K562 (cell line): ENCODE measurements at regions not wholly inside any gene's neighbourhood (a gene's known extent, or its start where the extent isn't known, plus 50 kb on each side); places are given as distances from the start of the nearest gene placed in this dataset.

Experiments
- EGR1 ChIP-seq: fragments of 450-650 bp; conservative IDR thresholded peaks from 2 replicates; pipeline ENCODE4 v1.6.1; 2017; ENCODE audit warnings: mild to moderate bottlenecking
- ELF1 ChIP-seq: fragments of 200-800 bp; sonication (Bioruptor generic); IDR thresholded peaks from 2 replicates; pipeline ENCODE4 v1.6.1; 2016; ENCODE audit warnings: missing genetic modification characterization, missing compliant biosample characterization
- ETV6 ChIP-seq, 3 experiments: fragments of 150-350 bp in 1 of 3; sonication (generic) in 1 of 3; formaldehyde crosslinking in 1 of 3; IDR thresholded peaks; 2 replicates each; pipeline versions ENCODE4 v1.6.1 to v1.8.0; 2014 to 2022; ENCODE audit warnings: borderline replicate concordance in 2 of 3, low read depth in 2 of 3, antibody characterized with exemption in 1 of 3, low read length in 1 of 3, mild to moderate bottlenecking in 1 of 3, missing genetic modification reagents in 1 of 3
- EZH2 ChIP-seq: IDR thresholded peaks from 2 replicates; pipeline ENCODE4 v1.6.1; 2012; ENCODE audit warnings: low read depth, mild to moderate bottlenecking, inconsistent platforms, low read length, borderline replicate concordance
- FOXP1 ChIP-seq: sonication (generic); formaldehyde crosslinking; IDR thresholded peaks from 2 replicates; pipeline ENCODE4 v1.8.0; 2022; ENCODE audit warnings: mild to moderate bottlenecking, missing genetic modification reagents
- NFATC3 ChIP-seq: fragments of 450-650 bp; IDR thresholded peaks from 2 replicates; pipeline ENCODE4 v1.6.1; 2017; ENCODE audit warnings: mild to moderate bottlenecking
- RHOXF2B ChIP-seq: fragments of 250-450 bp; sonication (Bioruptor Pico); conservative IDR thresholded peaks from 2 replicates; pipeline ENCODE4 v1.5.1; 2021
- SIN3B ChIP-seq: fragments of 450-650 bp; IDR thresholded peaks from 2 replicates; pipeline ENCODE4 v1.6.1; 2017; ENCODE audit warnings: low read depth, mild to moderate bottlenecking, moderate library complexity
- ZKSCAN3 ChIP-seq: fragments of 250-450 bp; sonication (Bioruptor Pico); IDR thresholded peaks from 2 replicates; pipeline ENCODE4 v1.4.0; 2020
- TF ChIP-seq, protein P1 (sequence below), 3 experiments: IDR thresholded peaks in 2 of 3; conservative IDR thresholded peaks in 1 of 3; 2 replicates each; pipeline ENCODE4 v1.5.1; 2011 to 2012; ENCODE audit warnings: low read length in 3 of 3, mild to moderate bottlenecking in 3 of 3, control low read depth in 2 of 3, improper control_type of control experiment in 1 of 3, inconsistent platforms in 1 of 3, low read depth in 1 of 3, mixed read lengths in 1 of 3, moderate library complexity in 1 of 3; ENCODE audit not compliant: insufficient read depth in 2 of 3

DNA sequence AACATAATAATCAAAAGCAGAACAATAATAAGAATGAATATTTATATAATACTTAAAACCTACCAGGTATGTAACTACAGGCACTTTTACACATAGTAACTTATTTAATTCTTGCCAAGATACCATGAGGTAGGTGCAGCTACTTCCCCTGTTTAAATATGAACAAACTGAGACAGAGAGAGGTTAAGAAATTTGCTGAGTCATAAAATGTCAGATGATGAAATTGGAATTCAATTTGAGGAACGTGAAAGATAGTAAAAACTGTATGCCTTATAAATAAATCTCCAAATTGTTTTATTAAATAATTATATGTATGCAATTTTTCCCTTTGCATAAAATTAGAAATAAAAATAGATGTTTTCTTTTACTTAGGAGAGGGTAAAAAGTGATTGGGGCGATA is 1103.3 kb upstream of the NRXN1 start:
- TF ChIP-seq ZKSCAN3 (CRISPR knock-in tag) (no peak), ETV6 (IDR thresholded peaks at IDR 0.05; ENCODE audit: borderline replicate concordance in 1 of 2, low read depth in 2 of 2, low read length in 1 of 2) (no peak), ETV6 (CRISPR knock-in tag; IDR thresholded peaks at IDR 0.05; ENCODE audit: borderline replicate concordance) (no peak), NFATC3 (no peak), FOXP1 (CRISPR knock-in tag) (no peak), SIN3B (no peak), EGR1 (no peak), EZH2 (no peak), RHOXF2B (no peak), ELF1 (tag) (no peak)
- TF ChIP-seq, protein P1, sequence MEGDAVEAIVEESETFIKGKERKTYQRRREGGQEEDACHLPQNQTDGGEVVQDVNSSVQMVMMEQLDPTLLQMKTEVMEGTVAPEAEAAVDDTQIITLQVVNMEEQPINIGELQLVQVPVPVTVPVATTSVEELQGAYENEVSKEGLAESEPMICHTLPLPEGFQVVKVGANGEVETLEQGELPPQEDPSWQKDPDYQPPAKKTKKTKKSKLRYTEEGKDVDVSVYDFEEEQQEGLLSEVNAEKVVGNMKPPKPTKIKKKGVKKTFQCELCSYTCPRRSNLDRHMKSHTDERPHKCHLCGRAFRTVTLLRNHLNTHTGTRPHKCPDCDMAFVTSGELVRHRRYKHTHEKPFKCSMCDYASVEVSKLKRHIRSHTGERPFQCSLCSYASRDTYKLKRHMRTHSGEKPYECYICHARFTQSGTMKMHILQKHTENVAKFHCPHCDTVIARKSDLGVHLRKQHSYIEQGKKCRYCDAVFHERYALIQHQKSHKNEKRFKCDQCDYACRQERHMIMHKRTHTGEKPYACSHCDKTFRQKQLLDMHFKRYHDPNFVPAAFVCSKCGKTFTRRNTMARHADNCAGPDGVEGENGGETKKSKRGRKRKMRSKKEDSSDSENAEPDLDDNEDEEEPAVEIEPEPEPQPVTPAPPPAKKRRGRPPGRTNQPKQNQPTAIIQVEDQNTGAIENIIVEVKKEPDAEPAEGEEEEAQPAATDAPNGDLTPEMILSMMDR (IDR thresholded peaks at IDR 0.05 in 2 of 3, conservative IDR thresholded peaks at IDR 0.05 in 1 of 3; ENCODE audit: insufficient read depth in 2 of 3, low read depth in 1 of 3, low read length in 3 of 3): no peak
